B cell (primary cell): ENCODE measurements at regions not wholly inside any gene's neighbourhood (a gene's known extent, or its start where the extent isn't known, plus 50 kb on each side); places are given as distances from the start of the nearest gene placed in this dataset.

Experiments used
- ATAC-seq: fragments of 200-7000 bp; cut with Tn5 transposase; one replicate; pipeline ENCODE4 v1.10.0; 2021; ENCODE audit warnings: low read depth, mild to moderate bottlenecking, moderate number of reproducible peaks, moderate library complexity
- CTCF ChIA-PET: fragments of 350-600 bp; sonication (Branson Sonifier 250); formaldehyde crosslinking; loops from one replicate; lab custom pipeline; 2021; ENCODE audit warnings: antibody characterized with exemption, inconsistent platforms; lab: Charles Lee
- POLR2A ChIA-PET: fragments of 350-600 bp; sonication (Branson Sonifier 250); formaldehyde crosslinking; loops from one replicate; lab custom pipeline; 2021; ENCODE audit warnings: antibody characterized with exemption; lab: Charles Lee
- DNase-seq: peaks from one replicate; pipeline ENCODE4 v3.0.0; 2013
- H2AFZ ChIP-seq: 2 replicates; pipeline ENCODE4 v1.6.1; 2012; ENCODE audit warnings: mild to moderate bottlenecking, low read depth, low read length; ENCODE audit not compliant: insufficient read depth, poor library complexity, severe bottlenecking
- H3K27ac ChIP-seq, 2 donors: 1 replicate in 1 of 2; 2 replicates in 1 of 2; pipeline ENCODE4 v1.5.1; 2012 to 2013; ENCODE audit warnings: low read length in 2 of 2, mild to moderate bottlenecking in 2 of 2, moderate library complexity in 1 of 2
- H3K27me3 ChIP-seq, 4 experiments: fragments of 200-600 bp in 1 of 4; sonication (generic) in 1 of 4; replicated peaks in 1 of 4; 1 replicate in 2 of 4; 2 replicates in 2 of 4; pipeline versions ENCODE4 v1.6.1 to v1.7.0; 2013 to 2016; ENCODE audit warnings: low read length in 3 of 4, mild to moderate bottlenecking in 2 of 4, mixed read lengths in 1 of 4, moderate library complexity in 1 of 4; ENCODE audit not compliant: insufficient read depth in 4 of 4, control insufficient read depth in 3 of 4; ENCODE audit errors: control extremely low read depth in 1 of 4
- H3K36me3 ChIP-seq, 2 experiments: replicated peaks in 1 of 2; 1 replicate in 1 of 2; 2 replicates in 1 of 2; pipeline versions ENCODE4 v1.6.1 to v1.7.1; 2013; ENCODE audit warnings: low read length in 1 of 2; ENCODE audit not compliant: insufficient read depth in 2 of 2, control insufficient read depth in 1 of 2; ENCODE audit errors: control extremely low read depth in 1 of 2, extremely low read depth in 1 of 2
- H3K4me1 ChIP-seq, 2 donors: fragments of 200-600 bp in 1 of 2; sonication (generic) in 1 of 2; 1 replicate in 1 of 2; 2 replicates in 1 of 2; pipeline versions ENCODE4 v1.5.1 to v1.6.1; 2013 to 2017; ENCODE audit warnings: low read length in 2 of 2; ENCODE audit not compliant: control insufficient read depth in 2 of 2, insufficient read depth in 2 of 2
- H3K4me2 ChIP-seq: replicated peaks from 2 replicates; pipeline ENCODE3; 2012; ENCODE audit warnings: mild to moderate bottlenecking, low read depth, low read length; ENCODE audit not compliant: poor library complexity, severe bottlenecking
- H3K4me3 ChIP-seq, 5 experiments: fragments of 200-600 bp in 1 of 5; sonication (generic) in 1 of 5; 1 replicate in 3 of 5; 2 replicates in 2 of 5; pipeline versions ENCODE4 v1.5.1 to v1.7.0; 2011 to 2016; ENCODE audit warnings: low read length in 4 of 5, mild to moderate bottlenecking in 4 of 5, low read depth in 2 of 5, control low read depth in 1 of 5, moderate library complexity in 1 of 5; ENCODE audit not compliant: insufficient read depth in 1 of 5; ENCODE audit errors: control extremely low read depth in 1 of 5, extremely low read depth in 1 of 5
- H3K79me2 ChIP-seq: fragments of 200-600 bp; sonication (generic); one replicate; pipeline ENCODE4 v1.6.0; 2016; ENCODE audit warnings: low read length; ENCODE audit not compliant: control insufficient read depth, insufficient read depth
- H3K9ac ChIP-seq: fragments of 200-600 bp; sonication (generic); 2 replicates; pipeline ENCODE4 v1.6.1; 2017; ENCODE audit warnings: mild to moderate bottlenecking, low read length, moderate library complexity
- H3K9me3 ChIP-seq, 3 donors: one replicate each; pipeline versions ENCODE4 v1.6.1 to v1.7.1; 2013; ENCODE audit warnings: low read length in 2 of 3; ENCODE audit not compliant: control insufficient read depth in 2 of 3, insufficient read depth in 1 of 3; ENCODE audit errors: control extremely low read depth in 1 of 3
- H4K20me1 ChIP-seq: 2 replicates; pipeline ENCODE4 v1.6.0; 2012; ENCODE audit warnings: mild to moderate bottlenecking, low read length; ENCODE audit not compliant: insufficient read depth, control insufficient read depth, poor library complexity, severe bottlenecking
- H3K27ac Mint-ChIP-seq: one replicate; pipeline ENCODE4 v1.8.0; 2021; ENCODE audit warnings: mixed read lengths
- H3K27me3 Mint-ChIP-seq: one replicate; pipeline ENCODE4 v1.8.0; 2021; ENCODE audit warnings: mixed read lengths
- H3K4me1 Mint-ChIP-seq: one replicate; pipeline ENCODE4 v1.8.0; 2021; ENCODE audit warnings: mixed read lengths
- H3K4me3 Mint-ChIP-seq: one replicate; pipeline ENCODE4 v1.8.0; 2021; ENCODE audit warnings: mixed read lengths
- H3K9me3 Mint-ChIP-seq: one replicate; pipeline ENCODE4 v1.8.0; 2022; ENCODE audit warnings: mixed read lengths; ENCODE audit not compliant: insufficient read depth
- EZH2 ChIP-seq: IDR thresholded peaks from 2 replicates; pipeline ENCODE4 v1.6.1; 2012; ENCODE audit warnings: borderline replicate concordance, low read depth, mild to moderate bottlenecking, moderate library complexity, low read length; ENCODE audit not compliant: insufficient read depth, poor library complexity, severe bottlenecking
- WGBS: methylation state at CpG from one replicate; pipeline ENCODE4 v1.1.5; 2013; ENCODE audit warnings: missing lambda C conversion rate; ENCODE audit not compliant: insufficient coverage; 5-methylcytosine and 5-hydroxymethylcytosine counted together
- intact Hi-C: fragments of 100-400 bp; cut with micrococcal nuclease; formaldehyde crosslinking; loops from one replicate; pipeline ENCODE4 v1.10.0; 2022
- TF ChIP-seq, protein P1 (sequence below): fragments of 200-600 bp; IDR thresholded peaks from one replicate; pipeline ENCODE4 v1.8.0; 2022; ENCODE audit warnings: antibody characterized with exemption, mild to moderate bottlenecking

DNA sequence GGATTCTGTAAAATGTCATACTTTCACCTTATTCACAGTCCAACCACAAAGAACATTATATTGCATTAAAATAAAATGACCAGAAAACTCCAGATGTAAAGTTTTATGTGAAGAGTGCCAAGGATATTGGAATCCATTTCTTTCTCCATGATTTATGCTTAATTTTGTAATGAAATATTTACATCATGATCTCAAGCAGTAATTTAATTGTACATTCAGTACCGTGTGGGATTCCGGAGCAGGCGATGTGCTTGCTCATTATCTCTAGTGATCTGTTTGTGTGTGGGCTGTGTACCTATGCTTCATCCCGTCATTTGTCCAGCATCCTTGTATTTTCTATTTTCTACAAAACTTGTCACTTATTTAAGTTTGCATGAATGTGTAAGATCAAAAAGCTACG, 415.9 kb upstream of the SLC8A1 start:
- DNase-seq, result no peak
- no peaks in the 10 kb centered on the region for H3K79me2 ChIP-seq
- no peak overlapping the region for H3K27ac ChIP-seq
- Mint-ChIP-seq H3K4me3 (no peak overlapping the region), H3K27me3 (no peaks in the 10 kb centered on the region), H3K27ac (no peak overlapping the region), H3K4me1 (no peaks in the 10 kb centered on the region), H3K9me3 (no peaks in the 10 kb centered on the region)
- ATAC-seq, result no peak
- H3K27me3 ChIP-seq, result no peaks in the 10 kb centered on the region
- no peak overlapping the region for H2AFZ ChIP-seq
- WGBS, result no CpG with 5 or more reads among the region's 5 CpGs
- no peak for TF ChIP-seq EZH2
- TF ChIP-seq, protein P1, sequence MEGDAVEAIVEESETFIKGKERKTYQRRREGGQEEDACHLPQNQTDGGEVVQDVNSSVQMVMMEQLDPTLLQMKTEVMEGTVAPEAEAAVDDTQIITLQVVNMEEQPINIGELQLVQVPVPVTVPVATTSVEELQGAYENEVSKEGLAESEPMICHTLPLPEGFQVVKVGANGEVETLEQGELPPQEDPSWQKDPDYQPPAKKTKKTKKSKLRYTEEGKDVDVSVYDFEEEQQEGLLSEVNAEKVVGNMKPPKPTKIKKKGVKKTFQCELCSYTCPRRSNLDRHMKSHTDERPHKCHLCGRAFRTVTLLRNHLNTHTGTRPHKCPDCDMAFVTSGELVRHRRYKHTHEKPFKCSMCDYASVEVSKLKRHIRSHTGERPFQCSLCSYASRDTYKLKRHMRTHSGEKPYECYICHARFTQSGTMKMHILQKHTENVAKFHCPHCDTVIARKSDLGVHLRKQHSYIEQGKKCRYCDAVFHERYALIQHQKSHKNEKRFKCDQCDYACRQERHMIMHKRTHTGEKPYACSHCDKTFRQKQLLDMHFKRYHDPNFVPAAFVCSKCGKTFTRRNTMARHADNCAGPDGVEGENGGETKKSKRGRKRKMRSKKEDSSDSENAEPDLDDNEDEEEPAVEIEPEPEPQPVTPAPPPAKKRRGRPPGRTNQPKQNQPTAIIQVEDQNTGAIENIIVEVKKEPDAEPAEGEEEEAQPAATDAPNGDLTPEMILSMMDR, result no peak
- POLR2A ChIA-PET, result no interaction called here
- H4K20me1 ChIP-seq, result no peaks in the 10 kb centered on the region
- no peaks in the 10 kb centered on the region for H3K9me3 ChIP-seq
- no peak overlapping the region for H3K4me3 ChIP-seq
- H3K9ac ChIP-seq, result no peak overlapping the region
- no peaks in the 10 kb centered on the region for H3K36me3 ChIP-seq
- intact Hi-C loops, result no loop called here
- no peaks in the 10 kb centered on the region for H3K4me1 ChIP-seq
- no peak overlapping the region for H3K4me2 ChIP-seq
- CTCF ChIA-PET, result no interaction called here

DNA sequence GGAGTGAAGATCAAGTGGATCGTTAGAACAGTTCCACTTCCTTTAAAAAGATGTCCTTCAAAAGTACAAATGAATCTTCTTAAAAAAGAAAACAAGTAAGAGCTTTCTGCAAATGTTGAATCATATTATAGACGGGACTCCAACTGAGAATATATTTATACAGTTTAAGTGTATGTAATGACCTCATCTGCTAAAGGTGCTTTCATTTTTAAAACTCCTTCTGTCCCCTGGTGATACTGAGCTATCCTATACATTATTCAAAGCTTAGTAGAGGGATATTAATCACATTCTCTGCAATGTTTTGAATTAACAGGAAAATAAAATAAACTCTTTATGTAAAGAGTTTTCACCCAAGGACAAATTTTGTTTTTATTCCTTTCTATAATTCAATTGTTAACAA, 420.7 kb upstream of the SLC8A1 start:
- intact Hi-C loops, result no loop called here
- H3K4me3 ChIP-seq, result no peak overlapping the region
- H3K27me3 ChIP-seq, result no peaks in the 10 kb centered on the region
- no peaks in the 10 kb centered on the region for H3K4me1 Mint-ChIP-seq
- H3K9me3 ChIP-seq, result no peaks in the 10 kb centered on the region
- no peak overlapping the region for H3K27ac Mint-ChIP-seq
- H3K4me3 Mint-ChIP-seq, result no peak overlapping the region
- no peak overlapping the region for H3K4me2 ChIP-seq
- H3K27ac ChIP-seq, result no peak overlapping the region
- POLR2A ChIA-PET, result no interaction called here
- CTCF ChIA-PET, result no interaction called here
- WGBS, result no CpG with 5 or more reads among the region's 2 CpGs
- no peak for ATAC-seq
- no peak for DNase-seq
- H3K9me3 Mint-ChIP-seq, result no peaks in the 10 kb centered on the region
- TF ChIP-seq, protein P1, result no peak
- no peak for TF ChIP-seq EZH2
- H3K36me3 ChIP-seq, result no peaks in the 10 kb centered on the region
- H4K20me1 ChIP-seq, result no peaks in the 10 kb centered on the region
- H3K27me3 Mint-ChIP-seq, result no peaks in the 10 kb centered on the region
- H3K9ac ChIP-seq, result no peak overlapping the region
- H2AFZ ChIP-seq, result peak overlapping the region; percentile 18
- no peaks in the 10 kb centered on the region for H3K4me1 ChIP-seq
- no peaks in the 10 kb centered on the region for H3K79me2 ChIP-seq
